HepG2 (cell line): ENCODE measurements at regions not wholly inside any gene's neighbourhood (a gene's known extent, or its start where the extent isn't known, plus 50 kb on each side); places are given as distances from the start of the nearest gene placed in this dataset.

ENCODE experiments used
- ATAC-seq: fragments of 200-7000 bp; cut with Tn5 transposase; 3 replicates; pipeline ENCODE4 v1.9.1; 2020; ENCODE audit warnings: mild to moderate bottlenecking, moderate library complexity
- BruUV-seq: library from RNA; stranded (reverse); fragments of 400-500 nt; replicated peaks from 2 replicates; lab custom pipeline; 2021; lab: Mats Ljungman, UMichigan
- CTCF ChIA-PET: fragments of 300-600 bp; formaldehyde crosslinking; extraction: SDS; loops from one replicate; lab custom pipeline; 2021; ENCODE audit warnings: low total read pairs, inconsistent platforms, low intra/inter-chr PET ratio; lab: Yijun Ruan, JAX
- POLR2A ChIA-PET: fragments of 350-600 bp; sonication (Branson Sonifier 250); formaldehyde crosslinking; loops from one replicate; lab custom pipeline; 2020; ENCODE audit warnings: antibody characterized with exemption, inconsistent platforms; lab: Yijun Ruan, JAX
- DNase-seq: peaks from one replicate; pipeline ENCODE4 v3.0.0-alpha.2; 2015; ENCODE audit warnings: low spot score
- FAIRE-seq: peaks from 3 replicates; lab custom pipeline; 2011; peaks lifted over from hg19 to GRCh38; lab: Jason Lieb, UNC
- H2AFZ ChIP-seq: one replicate; pipeline ENCODE4 v1.6.1; 2011; ENCODE audit warnings: low read length, inconsistent platforms
- H3K27ac ChIP-seq: fragments of 300-600 bp; 3 replicates; pipeline ENCODE4 v1.8.0; 2011; ENCODE audit warnings: mixed run types, mild to moderate bottlenecking, mixed read lengths, low read length, inconsistent platforms; ENCODE audit not compliant: insufficient read depth; ENCODE audit errors: extremely low read length
- H3K27me3 ChIP-seq, 2 experiments: fragments of 200-600 bp in 1 of 2; 2 replicates in 1 of 2; 3 replicates in 1 of 2; pipeline versions ENCODE4 v1.6.0 to v1.8.0; 2011; ENCODE audit warnings: low read length in 2 of 2, mild to moderate bottlenecking in 2 of 2, moderate library complexity in 2 of 2, inconsistent platforms in 1 of 2; ENCODE audit not compliant: insufficient read depth in 2 of 2, control insufficient read depth in 1 of 2
- H3K36me3 ChIP-seq, 2 experiments: fragments of 200-600 bp in 1 of 2; replicated peaks in 1 of 2; 2 replicates in 1 of 2; 3 replicates in 1 of 2; pipeline versions ENCODE4 v1.5.1 to v1.8.0; 2011; ENCODE audit warnings: low read length in 2 of 2, inconsistent platforms in 1 of 2; ENCODE audit not compliant: insufficient read depth in 2 of 2, control insufficient read depth in 1 of 2
- H3K4me1 ChIP-seq: 2 replicates; pipeline ENCODE4 v1.5.1; 2012; ENCODE audit warnings: low read length, inconsistent platforms; ENCODE audit not compliant: insufficient read depth
- H3K4me2 ChIP-seq: 2 replicates; pipeline ENCODE4 v1.6.0; 2011; ENCODE audit warnings: low read depth, low read length, inconsistent platforms
- H3K4me3 ChIP-seq, 3 experiments: fragments of 200-600 bp in 1 of 3; sonication (generic), shearing (Covaris generic) in 1 of 3; replicated peaks in 1 of 3; 2 replicates each; pipeline ENCODE4 v1.5.1; 2011 to 2016; ENCODE audit warnings: low read length in 3 of 3, inconsistent platforms in 2 of 3, low read depth in 2 of 3, mild to moderate bottlenecking in 2 of 3, control low read depth in 1 of 3, mixed read lengths in 1 of 3; ENCODE audit not compliant: insufficient read depth in 1 of 3
- H3K79me2 ChIP-seq: one replicate; pipeline ENCODE4 v1.6.1; 2011; ENCODE audit warnings: low read length, inconsistent platforms; ENCODE audit not compliant: insufficient read depth
- H3K9ac ChIP-seq: 2 replicates; pipeline ENCODE4 v1.6.0; 2011; ENCODE audit warnings: mild to moderate bottlenecking, low read depth, low read length, inconsistent platforms; ENCODE audit not compliant: insufficient read depth
- H3K9me3 ChIP-seq: 2 replicates; pipeline ENCODE4 v1.5.1; 2012; ENCODE audit warnings: mild to moderate bottlenecking, low read length
- H4K20me1 ChIP-seq: 2 replicates; pipeline ENCODE4 v1.6.0; 2011; ENCODE audit warnings: inconsistent platforms, mild to moderate bottlenecking, low read length, moderate library complexity; ENCODE audit not compliant: insufficient read depth
- ATM ChIP-seq: fragments of 450-650 bp; IDR thresholded peaks from 2 replicates; pipeline ENCODE4 v1.7.1; 2017; ENCODE audit warnings: mild to moderate bottlenecking, borderline replicate concordance
- BATF2 ChIP-seq: sonication (generic); formaldehyde crosslinking; IDR thresholded peaks from 2 replicates; pipeline ENCODE4 v1.8.0; 2022; ENCODE audit warnings: mild to moderate bottlenecking, missing genetic modification reagents, moderate library complexity
- FOSL1 ChIP-seq: sonication (generic); formaldehyde crosslinking; IDR thresholded peaks from 2 replicates; pipeline ENCODE4 v1.9.0; 2021; ENCODE audit warnings: missing genetic modification reagents, borderline replicate concordance
- FOSL2 ChIP-seq: sonication (generic); formaldehyde crosslinking; IDR thresholded peaks from 2 replicates; pipeline ENCODE4 v1.4.0; 2020; ENCODE audit warnings: missing genetic modification reagents
- FOXA3 ChIP-seq: IDR thresholded peaks from 2 replicates; pipeline ENCODE4 v1.6.1; 2016; ENCODE audit warnings: missing genetic modification reagents, missing compliant biosample characterization
- JUND ChIP-seq: sonication (generic); formaldehyde crosslinking; IDR thresholded peaks from 2 replicates; pipeline ENCODE4 v1.8.0; 2022; ENCODE audit warnings: mild to moderate bottlenecking, missing genetic modification reagents
- TEAD3 ChIP-seq: optimal IDR thresholded peaks from 2 replicates; pipeline ENCODE3; 2016; ENCODE audit warnings: borderline replicate concordance
- ZNF580 ChIP-seq: IDR thresholded peaks from 2 replicates; pipeline ENCODE4 v1.6.1; 2016; ENCODE audit warnings: low read depth, borderline replicate concordance
- ZNF616 ChIP-seq: sonication (generic); formaldehyde crosslinking; IDR thresholded peaks from 2 replicates; pipeline ENCODE4 v1.5.0; 2020; ENCODE audit warnings: low read depth, mild to moderate bottlenecking, missing genetic modification reagents
- ZNF644 ChIP-seq: IDR thresholded peaks from 2 replicates; pipeline ENCODE4 v1.6.1; 2016; ENCODE audit warnings: low read depth
- WGBS: methylation state at CpG from one replicate; pipeline ENCODE4 v1.1.6; 2017; ENCODE audit warnings: low lambda C conversion rate; 5-methylcytosine and 5-hydroxymethylcytosine counted together
- in situ Hi-C: cut with HindIII; loops from 2 replicates; pipeline ENCODE4 v1.10.0; 2017; ENCODE audit warnings: low pct_unique_long_range_greater_than_20kb; ENCODE audit not compliant: extremely low pct_ligation_motif_present
- intact Hi-C: fragments of 100-400 bp; cut with micrococcal nuclease; formaldehyde crosslinking; loops from one replicate; pipeline ENCODE4 v1.10.0; 2022; ENCODE audit not compliant: unreplicated experiment
- TF ChIP-seq, protein P1 (sequence below): sonication (generic); formaldehyde crosslinking; IDR thresholded peaks from 2 replicates; pipeline ENCODE4 v1.5.0; 2020; ENCODE audit warnings: mild to moderate bottlenecking, missing genetic modification reagents, borderline replicate concordance

- 10% methylated on average over 5 of the region's 5 CpGs for WGBS
- Histone ChIP-seq H3K79me2 (no peaks in the 10 kb centered on the region), H3K9me3 (no peaks in the 10 kb centered on the region), H3K4me2 (no peak overlapping the region), H4K20me1 (no peaks in the 10 kb centered on the region), H3K36me3 (no peaks in the 10 kb centered on the region), H3K4me3 (no peak overlapping the region), H3K9ac (no peak overlapping the region), H2AFZ (no peak overlapping the region), H3K27me3 (no peaks in the 10 kb centered on the region), H3K4me1 (no peaks in the 10 kb centered on the region), H3K27ac (no peak overlapping the region)
- intact Hi-C loops (no loop called here), in situ Hi-C loops (no loop called here)
- TF ChIP-seq ZNF616 (CRISPR knock-in tag) (no peak), BATF2 (CRISPR knock-in tag) (no peak), JUND (CRISPR knock-in tag) (peak; percentile 66; the same call in 1 of the 2 replicates), TEAD3 (CRISPR knock-in tag) (peak; percentile 71), ZNF580 (CRISPR knock-in tag) (no peak), ATM (no peak), FOXA3 (CRISPR knock-in tag) (peak; percentile 45; the same call in 1 of the 2 replicates), ZNF644 (CRISPR knock-in tag) (0 out of 2 replicates have a peak, but pooled peaks have one; percentile 34), FOSL1 (CRISPR knock-in tag) (peak; percentile 48; the same call in 1 of the 2 replicates), FOSL2 (peak; percentile 85)
- TF ChIP-seq, protein P1, sequence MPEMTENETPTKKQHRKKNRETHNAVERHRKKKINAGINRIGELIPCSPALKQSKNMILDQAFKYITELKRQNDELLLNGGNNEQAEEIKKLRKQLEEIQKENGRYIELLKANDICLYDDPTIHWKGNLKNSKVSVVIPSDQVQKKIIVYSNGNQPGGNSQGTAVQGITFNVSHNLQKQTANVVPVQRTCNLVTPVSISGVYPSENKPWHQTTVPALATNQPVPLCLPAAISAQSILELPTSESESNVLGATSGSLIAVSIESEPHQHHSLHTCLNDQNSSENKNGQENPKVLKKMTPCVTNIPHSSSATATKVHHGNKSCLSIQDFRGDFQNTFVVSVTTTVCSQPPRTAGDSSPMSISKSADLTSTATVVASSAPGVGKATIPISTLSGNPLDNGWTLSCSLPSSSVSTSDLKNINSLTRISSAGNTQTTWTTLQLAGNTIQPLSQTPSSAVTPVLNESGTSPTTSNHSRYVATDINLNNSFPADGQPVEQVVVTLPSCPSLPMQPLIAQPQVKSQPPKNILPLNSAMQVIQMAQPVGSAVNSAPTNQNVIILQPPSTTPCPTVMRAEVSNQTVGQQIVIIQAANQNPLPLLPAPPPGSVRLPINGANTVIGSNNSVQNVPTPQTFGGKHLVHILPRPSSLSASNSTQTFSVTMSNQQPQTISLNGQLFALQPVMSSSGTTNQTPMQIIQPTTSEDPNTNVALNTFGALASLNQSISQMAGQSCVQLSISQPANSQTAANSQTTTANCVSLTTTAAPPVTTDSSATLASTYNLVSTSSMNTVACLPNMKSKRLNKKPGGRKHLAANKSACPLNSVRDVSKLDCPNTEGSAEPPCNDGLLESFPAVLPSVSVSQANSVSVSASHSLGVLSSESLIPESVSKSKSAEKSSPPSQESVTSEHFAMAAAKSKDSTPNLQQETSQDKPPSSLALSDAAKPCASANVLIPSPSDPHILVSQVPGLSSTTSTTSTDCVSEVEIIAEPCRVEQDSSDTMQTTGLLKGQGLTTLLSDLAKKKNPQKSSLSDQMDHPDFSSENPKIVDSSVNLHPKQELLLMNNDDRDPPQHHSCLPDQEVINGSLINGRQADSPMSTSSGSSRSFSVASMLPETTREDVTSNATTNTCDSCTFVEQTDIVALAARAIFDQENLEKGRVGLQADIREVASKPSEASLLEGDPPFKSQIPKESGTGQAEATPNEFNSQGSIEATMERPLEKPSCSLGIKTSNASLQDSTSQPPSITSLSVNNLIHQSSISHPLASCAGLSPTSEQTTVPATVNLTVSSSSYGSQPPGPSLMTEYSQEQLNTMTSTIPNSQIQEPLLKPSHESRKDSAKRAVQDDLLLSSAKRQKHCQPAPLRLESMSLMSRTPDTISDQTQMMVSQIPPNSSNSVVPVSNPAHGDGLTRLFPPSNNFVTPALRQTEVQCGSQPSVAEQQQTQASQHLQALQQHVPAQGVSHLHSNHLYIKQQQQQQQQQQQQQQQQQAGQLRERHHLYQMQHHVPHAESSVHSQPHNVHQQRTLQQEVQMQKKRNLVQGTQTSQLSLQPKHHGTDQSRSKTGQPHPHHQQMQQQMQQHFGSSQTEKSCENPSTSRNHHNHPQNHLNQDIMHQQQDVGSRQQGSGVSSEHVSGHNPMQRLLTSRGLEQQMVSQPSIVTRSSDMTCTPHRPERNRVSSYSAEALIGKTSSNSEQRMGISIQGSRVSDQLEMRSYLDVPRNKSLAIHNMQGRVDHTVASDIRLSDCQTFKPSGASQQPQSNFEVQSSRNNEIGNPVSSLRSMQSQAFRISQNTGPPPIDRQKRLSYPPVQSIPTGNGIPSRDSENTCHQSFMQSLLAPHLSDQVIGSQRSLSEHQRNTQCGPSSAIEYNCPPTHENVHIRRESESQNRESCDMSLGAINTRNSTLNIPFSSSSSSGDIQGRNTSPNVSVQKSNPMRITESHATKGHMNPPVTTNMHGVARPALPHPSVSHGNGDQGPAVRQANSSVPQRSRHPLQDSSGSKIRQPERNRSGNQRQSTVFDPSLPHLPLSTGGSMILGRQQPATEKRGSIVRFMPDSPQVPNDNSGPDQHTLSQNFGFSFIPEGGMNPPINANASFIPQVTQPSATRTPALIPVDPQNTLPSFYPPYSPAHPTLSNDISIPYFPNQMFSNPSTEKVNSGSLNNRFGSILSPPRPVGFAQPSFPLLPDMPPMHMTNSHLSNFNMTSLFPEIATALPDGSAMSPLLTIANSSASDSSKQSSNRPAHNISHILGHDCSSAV (CRISPR knock-in tag), result no peak
- POLR2A ChIA-PET, result no interaction called here
- no TSS peak for BruUV-seq
- FAIRE-seq, result no peak
- DNase-seq, result peak; percentile 15
- CTCF ChIA-PET, result no interaction called here
- ATAC-seq, result no peak
These were observed 383.0 kb downstream of the LRIG3 start for GRCh38 chr12:58537278-58537677.
